Nephron progenitor cell (in vitro differentiated cells): ENCODE measurements at regions not wholly inside any gene's neighbourhood (a gene's known extent, or its start where the extent isn't known, plus 50 kb on each side); places are given as distances from the start of the nearest gene placed in this dataset.
"Not testable (repeated sequence)": the region's sequence is repeated elsewhere in the genome, so short reads cannot be mapped to it uniquely, and the experiment has no call there.

Source experiments
- DNase-seq: peaks from one replicate; pipeline ENCODE4 v3.0.0; 2021
- H3K27ac Mint-ChIP-seq: 2 replicates; pipeline ENCODE4 v1.8.0; 2021; ENCODE audit warnings: mild to moderate bottlenecking, moderate library complexity, mixed read lengths
- H3K27me3 Mint-ChIP-seq: 2 replicates; pipeline ENCODE4 v1.8.0; 2021; ENCODE audit warnings: mild to moderate bottlenecking, low read depth, mixed read lengths; ENCODE audit not compliant: poor library complexity
- H3K36me3 Mint-ChIP-seq: 2 replicates; pipeline ENCODE4 v1.8.0; 2021; ENCODE audit warnings: low read depth, mixed read lengths
- H3K4me1 Mint-ChIP-seq: 2 replicates; pipeline ENCODE4 v1.8.0; 2021; ENCODE audit warnings: mixed read lengths
- H3K4me3 Mint-ChIP-seq: 2 replicates; pipeline ENCODE4 v1.8.0; 2021; ENCODE audit warnings: mild to moderate bottlenecking, moderate library complexity, mixed read lengths
- H3K9me3 Mint-ChIP-seq: 2 replicates; pipeline ENCODE4 v1.8.0; 2021; ENCODE audit warnings: mild to moderate bottlenecking, moderate library complexity, mixed read lengths
- TF ChIP-seq, protein P1 (sequence below): fragments of 200-600 bp; sonication (generic); IDR thresholded peaks from 2 replicates; pipeline ENCODE4 v1.5.0; 2021; ENCODE audit warnings: antibody characterized with exemption

DNA sequence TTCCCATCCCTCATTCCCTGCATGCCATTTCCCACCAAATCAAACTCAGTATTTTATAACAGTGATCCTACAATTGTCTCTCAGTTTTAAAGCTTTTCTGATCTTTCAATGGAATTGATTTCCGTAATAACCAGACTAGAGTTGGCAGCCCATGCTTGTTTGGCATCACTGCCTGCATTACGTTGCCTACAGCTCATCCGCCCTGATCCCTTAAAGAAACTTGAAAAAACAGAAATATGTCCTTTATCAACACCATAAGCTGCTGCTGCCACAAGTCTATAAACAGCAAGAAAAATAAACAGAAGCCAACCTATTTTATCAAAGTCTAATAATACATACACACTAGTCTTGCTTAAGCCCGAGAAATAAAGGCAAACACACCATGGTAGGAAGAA lies 331.0 kb downstream of the METTL4 start:
- peaks cover 37% of the 10 kb centered on the region for H3K4me1 Mint-ChIP-seq
- peaks cover 13% of the 10 kb centered on the region for H3K9me3 Mint-ChIP-seq
- DNase-seq, result no peak
- peaks cover 10% of the 10 kb centered on the region for H3K36me3 Mint-ChIP-seq
- peaks cover 6% of the 10 kb centered on the region for H3K27me3 Mint-ChIP-seq
- no peak overlapping the region for H3K27ac Mint-ChIP-seq
- TF ChIP-seq, protein P1, sequence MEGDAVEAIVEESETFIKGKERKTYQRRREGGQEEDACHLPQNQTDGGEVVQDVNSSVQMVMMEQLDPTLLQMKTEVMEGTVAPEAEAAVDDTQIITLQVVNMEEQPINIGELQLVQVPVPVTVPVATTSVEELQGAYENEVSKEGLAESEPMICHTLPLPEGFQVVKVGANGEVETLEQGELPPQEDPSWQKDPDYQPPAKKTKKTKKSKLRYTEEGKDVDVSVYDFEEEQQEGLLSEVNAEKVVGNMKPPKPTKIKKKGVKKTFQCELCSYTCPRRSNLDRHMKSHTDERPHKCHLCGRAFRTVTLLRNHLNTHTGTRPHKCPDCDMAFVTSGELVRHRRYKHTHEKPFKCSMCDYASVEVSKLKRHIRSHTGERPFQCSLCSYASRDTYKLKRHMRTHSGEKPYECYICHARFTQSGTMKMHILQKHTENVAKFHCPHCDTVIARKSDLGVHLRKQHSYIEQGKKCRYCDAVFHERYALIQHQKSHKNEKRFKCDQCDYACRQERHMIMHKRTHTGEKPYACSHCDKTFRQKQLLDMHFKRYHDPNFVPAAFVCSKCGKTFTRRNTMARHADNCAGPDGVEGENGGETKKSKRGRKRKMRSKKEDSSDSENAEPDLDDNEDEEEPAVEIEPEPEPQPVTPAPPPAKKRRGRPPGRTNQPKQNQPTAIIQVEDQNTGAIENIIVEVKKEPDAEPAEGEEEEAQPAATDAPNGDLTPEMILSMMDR, result no peak
- no peak overlapping the region for H3K4me3 Mint-ChIP-seq

DNA sequence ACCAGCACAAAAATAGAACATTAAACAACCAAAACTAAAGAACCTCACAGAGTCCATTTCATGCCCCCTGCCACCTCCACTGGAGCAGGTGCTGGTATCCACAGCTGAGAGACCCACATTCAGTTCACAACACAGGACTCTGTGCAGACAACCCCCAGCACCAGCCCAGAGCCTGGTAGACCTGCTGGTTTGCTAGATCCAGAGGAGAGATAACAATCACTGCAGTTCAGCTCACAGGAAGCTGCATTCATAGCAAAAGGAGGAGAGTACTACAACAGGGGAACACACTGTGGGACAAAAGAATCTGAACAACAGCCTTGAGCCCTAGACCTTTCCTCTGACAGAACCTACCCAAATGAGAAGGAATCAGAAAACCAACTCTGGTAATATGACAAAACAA lies 326.7 kb downstream of the METTL4 start:
- no peak overlapping the region for H3K27ac Mint-ChIP-seq
- peaks cover 6% of the 10 kb centered on the region for H3K27me3 Mint-ChIP-seq
- peaks cover 28% of the 10 kb centered on the region for H3K36me3 Mint-ChIP-seq
- DNase-seq, result no peak
- no peak overlapping the region for H3K4me3 Mint-ChIP-seq
- H3K4me1 Mint-ChIP-seq, result peaks cover 21% of the 10 kb centered on the region
- TF ChIP-seq, protein P1, result no peak
- H3K9me3 Mint-ChIP-seq, result peaks cover 33% of the 10 kb centered on the region

DNA sequence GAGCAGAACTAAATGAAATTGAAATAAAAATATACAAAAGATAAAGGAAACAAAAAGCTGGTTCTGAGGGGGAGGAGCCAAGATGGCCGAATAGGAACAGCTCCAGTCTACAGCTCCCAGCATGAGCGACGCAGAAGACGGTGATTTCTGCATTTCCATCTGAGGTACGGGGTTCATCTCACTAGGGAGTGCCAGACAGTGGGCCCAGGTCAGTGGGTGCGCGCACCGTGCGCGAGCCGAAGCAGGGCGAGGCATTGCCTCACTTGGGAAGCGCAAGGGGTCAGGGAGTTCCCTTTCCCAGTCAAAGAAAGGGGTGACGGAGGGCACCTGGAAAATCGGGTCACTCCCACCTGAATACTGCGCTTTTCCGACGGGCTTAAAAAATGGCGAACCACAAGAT lies 324.2 kb downstream of the METTL4 start:
- not testable (repeated sequence) for DNase-seq, H3K27me3 Mint-ChIP-seq
- peaks cover 39% of the 10 kb centered on the region for H3K9me3 Mint-ChIP-seq
- peaks cover 28% of the 10 kb centered on the region for H3K36me3 Mint-ChIP-seq
- peak overlapping the region; percentile 20 for H3K27ac Mint-ChIP-seq
- H3K4me3 Mint-ChIP-seq, result peak overlapping the region; percentile 39
- peaks cover 13% of the 10 kb centered on the region for H3K4me1 Mint-ChIP-seq

DNA sequence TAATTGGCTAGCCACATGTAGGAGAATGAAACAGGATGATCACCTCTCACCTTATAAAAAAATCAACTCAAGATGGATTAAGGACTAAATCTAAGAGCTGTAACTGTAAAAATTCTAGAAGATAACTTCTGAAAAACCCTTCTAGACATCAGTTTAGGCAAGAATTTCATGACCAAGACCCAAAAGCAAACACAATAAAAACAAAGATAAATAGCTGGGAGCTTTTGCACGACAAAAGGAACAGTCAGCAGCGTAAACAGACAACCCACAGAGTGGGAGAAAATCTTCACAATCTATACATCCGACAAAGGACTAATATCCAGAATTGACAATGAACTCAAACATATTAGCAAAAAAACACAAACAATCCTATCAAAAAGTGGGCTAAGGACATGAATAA lies 316.3 kb downstream of the METTL4 start:
- no peak overlapping the region for H3K4me3 Mint-ChIP-seq
- H3K27ac Mint-ChIP-seq, result no peak overlapping the region
- peaks cover 11% of the 10 kb centered on the region for H3K4me1 Mint-ChIP-seq
- H3K36me3 Mint-ChIP-seq, result no peaks in the 10 kb centered on the region
- DNase-seq, result no peak
- no peaks in the 10 kb centered on the region for H3K27me3 Mint-ChIP-seq
- TF ChIP-seq, protein P1, result no peak
- peaks cover 33% of the 10 kb centered on the region for H3K9me3 Mint-ChIP-seq

DNA sequence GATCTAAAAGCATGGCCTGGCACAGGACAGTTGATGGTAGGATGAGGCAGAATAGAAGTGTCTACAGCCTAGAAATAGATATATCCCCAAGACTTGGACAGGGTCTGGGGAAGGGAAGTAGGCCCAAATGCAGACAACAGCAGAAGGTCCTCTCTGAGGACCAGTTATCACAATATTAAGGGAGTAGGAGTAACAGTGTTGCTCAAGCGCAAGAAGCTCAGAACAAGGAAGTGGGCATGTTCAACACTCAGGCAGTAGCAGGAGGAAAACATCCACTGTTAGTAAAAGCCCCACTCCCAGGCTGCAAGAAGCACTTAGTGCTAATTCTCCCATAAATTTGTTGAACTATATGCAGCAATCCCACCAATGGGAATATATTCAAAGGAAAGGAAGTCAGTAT lies 314.7 kb downstream of the METTL4 start:
- TF ChIP-seq, protein P1, result no peak
- Mint-ChIP-seq H3K4me1 (peaks cover 21% of the 10 kb centered on the region), H3K27ac (no peak overlapping the region), H3K36me3 (no peaks in the 10 kb centered on the region), H3K9me3 (peaks cover 30% of the 10 kb centered on the region), H3K27me3 (no peaks in the 10 kb centered on the region), H3K4me3 (no peak overlapping the region)
- no peak for DNase-seq

DNA sequence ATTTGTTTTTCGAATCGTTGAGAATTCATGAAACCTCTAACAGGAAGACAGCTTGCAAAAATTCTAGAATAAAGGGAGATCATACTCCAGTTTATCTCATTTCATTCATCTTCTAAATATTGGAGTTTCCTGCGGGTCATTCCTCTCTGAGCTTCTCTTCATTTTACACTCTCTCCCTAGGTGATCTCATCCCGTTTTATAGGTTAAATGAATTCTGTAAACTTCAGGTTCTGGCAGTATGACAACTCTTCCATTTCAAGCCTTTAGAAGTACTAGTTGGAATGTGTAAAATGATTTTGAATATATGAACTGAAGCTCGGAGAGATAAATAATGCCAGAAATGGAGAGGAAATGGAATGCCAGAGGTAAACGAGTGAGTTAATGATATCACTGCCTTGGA lies 312.4 kb downstream of the METTL4 start:
- Mint-ChIP-seq H3K27me3 (no peaks in the 10 kb centered on the region), H3K4me3 (no peak overlapping the region), H3K36me3 (no peaks in the 10 kb centered on the region), H3K27ac (no peak overlapping the region), H3K9me3 (peaks cover 21% of the 10 kb centered on the region), H3K4me1 (peaks cover 24% of the 10 kb centered on the region)
- TF ChIP-seq, protein P1, result no peak
- no peak for DNase-seq
